IMR-90 (cell line): ENCODE measurements at regions not wholly inside any gene's neighbourhood (a gene's known extent, or its start where the extent isn't known, plus 50 kb on each side); places are given as distances from the start of the nearest gene placed in this dataset.

Experiments used
- ATAC-seq: fragments of 200-7000 bp; cut with Tn5 transposase; 2 replicates; pipeline ENCODE4 v1.9.1; 2020; ENCODE audit warnings: low read depth, mild to moderate bottlenecking, moderate library complexity
- BruUV-seq: library from RNA; stranded (reverse); fragments of 400-500 nt; replicated peaks from 2 replicates; lab custom pipeline; 2021; lab: Mats Ljungman, UMichigan
- CTCF ChIA-PET: fragments of 300-600 bp; formaldehyde crosslinking; extraction: SDS; loops from one replicate; lab custom pipeline; 2021; ENCODE audit warnings: antibody characterized with exemption; lab: Yijun Ruan, JAX
- POLR2A ChIA-PET: fragments of 300-600 bp; sonication (Branson Sonifier 250); formaldehyde crosslinking; loops from one replicate; lab custom pipeline; 2022; ENCODE audit warnings: antibody characterized with exemption; ENCODE audit not compliant: unreplicated experiment; lab: Charles Lee
- DNase-seq: peaks from one replicate; pipeline ENCODE4 v3.0.0; 2013
- H2AFZ ChIP-seq: replicated peaks from 2 replicates; pipeline ENCODE3; 2013; ENCODE audit warnings: low read length, mild to moderate bottlenecking; ENCODE audit not compliant: poor library complexity
- H2AK5ac ChIP-seq: 2 replicates; pipeline ENCODE4 v1.6.1; 2013; ENCODE audit warnings: low read depth, low read length, inconsistent platforms
- H2AK9ac ChIP-seq: replicated peaks from 2 replicates; pipeline ENCODE3; 2013; ENCODE audit warnings: mild to moderate bottlenecking, low read depth, low read length, moderate library complexity; ENCODE audit not compliant: poor library complexity
- H2BK120ac ChIP-seq: 2 replicates; pipeline ENCODE4 v1.6.1; 2013; ENCODE audit warnings: low read depth, low read length, inconsistent platforms
- H2BK15ac ChIP-seq: 3 replicates; pipeline ENCODE4 v1.6.1; 2013; ENCODE audit warnings: low read depth, low read length, inconsistent platforms
- H2BK20ac ChIP-seq: 2 replicates; pipeline ENCODE4 v1.6.1; 2013; ENCODE audit warnings: low read depth, mild to moderate bottlenecking, inconsistent platforms, low read length, moderate library complexity
- H2BK5ac ChIP-seq: 2 replicates; pipeline ENCODE4 v1.6.1; 2013; ENCODE audit warnings: mild to moderate bottlenecking, low read depth, low read length, inconsistent platforms; ENCODE audit not compliant: poor library complexity, severe bottlenecking
- H3K14ac ChIP-seq: replicated peaks from 2 replicates; pipeline ENCODE4 v1.6.1; 2013; ENCODE audit warnings: low read depth, low read length, inconsistent platforms
- H3K18ac ChIP-seq: 2 replicates; pipeline ENCODE4 v1.6.1; 2013; ENCODE audit warnings: low read depth, low read length, control low read depth
- H3K23ac ChIP-seq: 2 replicates; pipeline ENCODE4 v1.6.1; 2013; ENCODE audit warnings: low read depth, low read length, inconsistent platforms
- H3K27ac ChIP-seq: 2 replicates; pipeline ENCODE4 v1.5.1; 2013; ENCODE audit warnings: mild to moderate bottlenecking, control low read depth, low read length; ENCODE audit not compliant: insufficient read depth
- H3K27me3 ChIP-seq: 2 replicates; pipeline ENCODE4 v1.6.1; 2013; ENCODE audit warnings: low read length; ENCODE audit not compliant: control insufficient read depth, insufficient read depth
- H3K36me3 ChIP-seq: 2 replicates; pipeline ENCODE4 v1.6.1; 2013; ENCODE audit warnings: low read length, mixed read lengths; ENCODE audit not compliant: control insufficient read depth, insufficient read depth
- H3K4ac ChIP-seq: 2 replicates; pipeline ENCODE4 v1.6.1; 2013; ENCODE audit warnings: low read depth, low read length, inconsistent platforms
- H3K4me1 ChIP-seq: 2 replicates; pipeline ENCODE4 v1.6.1; 2013; ENCODE audit warnings: low read length, mixed read lengths; ENCODE audit not compliant: control insufficient read depth, insufficient read depth
- H3K4me2 ChIP-seq: 2 replicates; pipeline ENCODE4 v1.6.1; 2013; ENCODE audit warnings: low read depth, mild to moderate bottlenecking, control low read depth, low read length, moderate library complexity
- H3K4me3 ChIP-seq: 2 replicates; pipeline ENCODE4 v1.5.1; 2013; ENCODE audit warnings: low read depth, mild to moderate bottlenecking, control low read depth, low read length, moderate library complexity; ENCODE audit not compliant: insufficient read depth
- H3K56ac ChIP-seq: 2 replicates; pipeline ENCODE4 v1.6.1; 2013; ENCODE audit warnings: low read length, inconsistent platforms; ENCODE audit not compliant: insufficient read depth; ENCODE audit errors: extremely low read depth
- H3K79me1 ChIP-seq, 2 experiments: 2 replicates each; pipeline ENCODE4 v1.6.1; 2013; ENCODE audit warnings: low read length in 2 of 2, inconsistent platforms in 1 of 2, low read depth in 1 of 2
- H3K9ac ChIP-seq: 2 replicates; pipeline ENCODE4 v1.6.1; 2013; ENCODE audit warnings: low read depth, low read length, control low read depth
- H3K9me1 ChIP-seq: 2 replicates; pipeline ENCODE4 v1.6.1; 2013; ENCODE audit warnings: low read length, inconsistent platforms; ENCODE audit not compliant: insufficient read depth
- H3K9me3 ChIP-seq: 2 replicates; pipeline ENCODE4 v1.6.1; 2013; ENCODE audit warnings: low read length; ENCODE audit not compliant: control insufficient read depth, insufficient read depth
- H4K20me1 ChIP-seq: 2 replicates; pipeline ENCODE4 v1.6.1; 2013; ENCODE audit warnings: low read length, inconsistent platforms; ENCODE audit not compliant: insufficient read depth
- H4K5ac ChIP-seq: 2 replicates; pipeline ENCODE4 v1.6.1; 2013; ENCODE audit warnings: mild to moderate bottlenecking, low read depth, low read length, control low read depth
- H4K8ac ChIP-seq, 2 experiments: 2 replicates each; pipeline ENCODE4 v1.6.1; 2013; ENCODE audit warnings: low read depth in 2 of 2, low read length in 2 of 2, control low read depth in 1 of 2, inconsistent platforms in 1 of 2
- H4K91ac ChIP-seq: 2 replicates; pipeline ENCODE4 v1.6.1; 2013; ENCODE audit warnings: low read depth, low read length, inconsistent platforms; ENCODE audit not compliant: insufficient read depth
- BHLHE40 ChIP-seq: fragments of 150-350 bp; IDR thresholded peaks from 2 replicates; pipeline ENCODE4 v1.6.1; 2016; ENCODE audit warnings: mild to moderate bottlenecking, low read depth, low read length
- CEBPB ChIP-seq: IDR thresholded peaks from 2 replicates; pipeline ENCODE4 v1.6.1; 2012; ENCODE audit warnings: low read depth, low read length, improper control_type of control experiment
- CHD1 ChIP-seq: IDR thresholded peaks from 2 replicates; pipeline ENCODE4 v1.6.1; 2012; ENCODE audit warnings: low read depth, low read length, improper control_type of control experiment
- FOS ChIP-seq: fragments of 150-350 bp; IDR thresholded peaks from 2 replicates; pipeline ENCODE4 v1.6.1; 2016; ENCODE audit warnings: low read depth, low read length
- MAFK ChIP-seq: IDR thresholded peaks from 2 replicates; pipeline ENCODE4 v1.6.1; 2012; ENCODE audit warnings: low read depth, low read length, improper control_type of control experiment
- MAZ ChIP-seq: IDR thresholded peaks from 2 replicates; pipeline ENCODE4 v1.6.1; 2012; ENCODE audit warnings: low read depth, mild to moderate bottlenecking, low read length, improper control_type of control experiment, moderate library complexity, borderline replicate concordance
- MXI1 ChIP-seq: IDR thresholded peaks from 2 replicates; pipeline ENCODE4 v1.6.1; 2012; ENCODE audit warnings: low read depth, mild to moderate bottlenecking, low read length, moderate library complexity, borderline replicate concordance
- NFE2L2 ChIP-seq: fragments of 150-350 bp; IDR thresholded peaks from 2 replicates; pipeline ENCODE4 v1.6.1; 2016; ENCODE audit warnings: low read depth, mild to moderate bottlenecking, low read length
- POLR2A ChIP-seq: IDR thresholded peaks from 2 replicates; pipeline ENCODE4 v1.6.1; 2012; ENCODE audit warnings: mild to moderate bottlenecking, low read depth, low read length
- RAD21 ChIP-seq: IDR thresholded peaks from 2 replicates; pipeline ENCODE4 v1.6.1; 2012; ENCODE audit warnings: low read length, improper control_type of control experiment
- RCOR1 ChIP-seq: IDR thresholded peaks from 2 replicates; pipeline ENCODE4 v1.6.1; 2012; ENCODE audit warnings: mild to moderate bottlenecking, low read length, improper control_type of control experiment; ENCODE audit not compliant: insufficient replicate concordance
- RFX5 ChIP-seq: IDR thresholded peaks from 2 replicates; pipeline ENCODE4 v1.8.0; 2012; ENCODE audit warnings: low read depth, mild to moderate bottlenecking, low read length, moderate library complexity
- SMC3 ChIP-seq: fragments of 150-350 bp; IDR thresholded peaks from 2 replicates; pipeline ENCODE4 v1.6.1; 2016; ENCODE audit warnings: low read depth, mild to moderate bottlenecking, antibody characterized with exemption, low read length, moderate library complexity
- WGBS, 2 experiments: methylation state at CpG; one replicate each; pipeline versions ENCODE4 v1.1.5 to v1.1.7; 2013; ENCODE audit warnings: missing lambda C conversion rate in 2 of 2; ENCODE audit not compliant: insufficient read length in 1 of 2; ENCODE audit errors: extremely low coverage in 2 of 2; 5-methylcytosine and 5-hydroxymethylcytosine counted together
- dilution Hi-C: fragments of 300-500 bp; cut with HindIII; formaldehyde crosslinking; loops from one replicate; pipeline ENCODE4 v1.14.3; 2018; ENCODE audit warnings: low sequenced_read_pairs; ENCODE audit not compliant: unreplicated experiment
- in situ Hi-C: fragments of 300-500 bp; cut with MboI; formaldehyde crosslinking; loops from 3 replicates; pipeline ENCODE4 v1.14.3; 2019; ENCODE audit warnings: low sequenced_read_pairs, inconsistent platforms, mixed read lengths
- intact Hi-C: fragments of 100-400 bp; cut with micrococcal nuclease; formaldehyde crosslinking; loops from 2 replicates; pipeline ENCODE4 v1.10.0; 2022
- TF ChIP-seq, protein P1 (sequence below): fragments of 150-350 bp; IDR thresholded peaks from 2 replicates; pipeline ENCODE4 v1.6.1; 2017; ENCODE audit warnings: mild to moderate bottlenecking, antibody characterized with exemption, low read length, low read depth
- TF ChIP-seq, protein P2 (sequence below): fragments of 150-350 bp; IDR thresholded peaks from 2 replicates; pipeline ENCODE4 v1.6.1; 2016; ENCODE audit warnings: low read depth, mild to moderate bottlenecking, low read length, moderate library complexity, borderline replicate concordance
- TF ChIP-seq, protein P3 (sequence below): conservative IDR thresholded peaks from 2 replicates; pipeline ENCODE4 v1.5.1; 2012; ENCODE audit warnings: mild to moderate bottlenecking, low read depth, low read length, improper control_type of control experiment

DNA sequence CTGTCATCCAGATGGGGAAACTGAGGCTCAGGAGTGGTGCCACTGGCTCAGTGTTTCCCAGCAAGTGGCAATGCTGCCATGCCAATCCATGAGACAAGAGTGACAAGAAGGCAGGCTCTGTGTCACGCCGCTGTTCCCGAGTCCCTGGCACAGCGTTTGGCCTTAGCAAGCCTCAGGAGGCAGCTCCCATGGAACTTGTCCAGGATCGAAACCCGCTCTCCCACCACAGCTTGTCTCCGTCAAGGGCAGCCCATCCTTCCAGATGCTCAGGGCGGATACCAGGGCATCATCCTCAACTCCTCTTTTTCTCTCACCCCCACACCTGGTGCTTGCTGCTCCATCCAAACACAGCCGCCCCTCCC, 110.6 kb upstream of the PTPN1 start:
- Histone ChIP-seq H2BK20ac (peak overlapping the region; percentile 1; the same call in 1 of the 2 replicates), H3K9me1 (peaks cover 7% of the 10 kb centered on the region; the same call in 1 of the 2 replicates), H2BK120ac (peak overlapping the region; percentile 73; the same call in 1 of the 2 replicates), H3K18ac (peak overlapping the region; percentile 63), H2AK5ac (peak overlapping the region; percentile 94), H4K20me1 (no peaks in the 10 kb centered on the region), H3K79me1 (no peaks in the 10 kb centered on the region), H3K4ac (peak overlapping the region; percentile 41), H4K91ac (no peak overlapping the region; the same call in 1 of the 2 replicates), H3K9me3 (no peaks in the 10 kb centered on the region), H2AFZ (peak overlapping the region; percentile 9), H3K36me3 (no peaks in the 10 kb centered on the region), H2AK9ac (peak overlapping the region; percentile 44), H3K4me2 (no peak overlapping the region; the same call in 1 of the 2 replicates), H3K14ac (peak overlapping the region; percentile 57), H2BK5ac (no peak overlapping the region), H3K9ac (no peak overlapping the region), H3K27me3 (peaks cover 6% of the 10 kb centered on the region; the same call in 1 of the 2 replicates), H3K23ac (no peak overlapping the region), H2BK15ac (peak overlapping the region; percentile 19; the same call in 1 of the 3 replicates), H3K56ac (no peak overlapping the region), H3K4me3 (no peak overlapping the region), H3K27ac (no peak overlapping the region), H4K5ac (peak overlapping the region; percentile 64), H3K4me1 (peaks cover 28% of the 10 kb centered on the region), H4K8ac (peak overlapping the region in 1 of 2 experiments; percentile 26; a peak in 2 of 4 replicates)
- in situ Hi-C loops (no loop called here), intact Hi-C loops (no loop called here), dilution Hi-C loops (no loop called here)
- no peak for DNase-seq
- ChIA-PET POLR2A (no interaction called here), CTCF (no interaction called here)
- WGBS, 2 experiments: 69% methylated on average over 6 of the region's 9 CpGs; no CpG with 5 or more reads in 1 of the 2 experiments
- ATAC-seq: no peak
- TF ChIP-seq CEBPB (no peak), NFE2L2 (no peak), BHLHE40 (no peak), RFX5 (no peak), MAZ (no peak), SMC3 (no peak), RCOR1 (no peak), CHD1 (no peak), FOS (no peak), MXI1 (no peak), POLR2A (no peak), MAFK (no peak), RAD21 (no peak)
- TF ChIP-seq, protein P1, sequence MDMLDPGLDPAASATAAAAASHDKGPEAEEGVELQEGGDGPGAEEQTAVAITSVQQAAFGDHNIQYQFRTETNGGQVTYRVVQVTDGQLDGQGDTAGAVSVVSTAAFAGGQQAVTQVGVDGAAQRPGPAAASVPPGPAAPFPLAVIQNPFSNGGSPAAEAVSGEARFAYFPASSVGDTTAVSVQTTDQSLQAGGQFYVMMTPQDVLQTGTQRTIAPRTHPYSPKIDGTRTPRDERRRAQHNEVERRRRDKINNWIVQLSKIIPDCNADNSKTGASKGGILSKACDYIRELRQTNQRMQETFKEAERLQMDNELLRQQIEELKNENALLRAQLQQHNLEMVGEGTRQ: no peak
- TF ChIP-seq, protein P2, sequence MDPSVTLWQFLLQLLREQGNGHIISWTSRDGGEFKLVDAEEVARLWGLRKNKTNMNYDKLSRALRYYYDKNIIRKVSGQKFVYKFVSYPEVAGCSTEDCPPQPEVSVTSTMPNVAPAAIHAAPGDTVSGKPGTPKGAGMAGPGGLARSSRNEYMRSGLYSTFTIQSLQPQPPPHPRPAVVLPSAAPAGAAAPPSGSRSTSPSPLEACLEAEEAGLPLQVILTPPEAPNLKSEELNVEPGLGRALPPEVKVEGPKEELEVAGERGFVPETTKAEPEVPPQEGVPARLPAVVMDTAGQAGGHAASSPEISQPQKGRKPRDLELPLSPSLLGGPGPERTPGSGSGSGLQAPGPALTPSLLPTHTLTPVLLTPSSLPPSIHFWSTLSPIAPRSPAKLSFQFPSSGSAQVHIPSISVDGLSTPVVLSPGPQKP: no peak
- TF ChIP-seq, protein P3, sequence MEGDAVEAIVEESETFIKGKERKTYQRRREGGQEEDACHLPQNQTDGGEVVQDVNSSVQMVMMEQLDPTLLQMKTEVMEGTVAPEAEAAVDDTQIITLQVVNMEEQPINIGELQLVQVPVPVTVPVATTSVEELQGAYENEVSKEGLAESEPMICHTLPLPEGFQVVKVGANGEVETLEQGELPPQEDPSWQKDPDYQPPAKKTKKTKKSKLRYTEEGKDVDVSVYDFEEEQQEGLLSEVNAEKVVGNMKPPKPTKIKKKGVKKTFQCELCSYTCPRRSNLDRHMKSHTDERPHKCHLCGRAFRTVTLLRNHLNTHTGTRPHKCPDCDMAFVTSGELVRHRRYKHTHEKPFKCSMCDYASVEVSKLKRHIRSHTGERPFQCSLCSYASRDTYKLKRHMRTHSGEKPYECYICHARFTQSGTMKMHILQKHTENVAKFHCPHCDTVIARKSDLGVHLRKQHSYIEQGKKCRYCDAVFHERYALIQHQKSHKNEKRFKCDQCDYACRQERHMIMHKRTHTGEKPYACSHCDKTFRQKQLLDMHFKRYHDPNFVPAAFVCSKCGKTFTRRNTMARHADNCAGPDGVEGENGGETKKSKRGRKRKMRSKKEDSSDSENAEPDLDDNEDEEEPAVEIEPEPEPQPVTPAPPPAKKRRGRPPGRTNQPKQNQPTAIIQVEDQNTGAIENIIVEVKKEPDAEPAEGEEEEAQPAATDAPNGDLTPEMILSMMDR: no peak
- no TSS peak for BruUV-seq
